Caco-2 (cell line): ENCODE measurements at regions not wholly inside any gene's neighbourhood (a gene's known extent, or its start where the extent isn't known, plus 50 kb on each side); places are given as distances from the start of the nearest gene placed in this dataset.

Experiments used
- BruUV-seq: library from RNA; stranded (reverse); fragments of 400-500 nt; replicated peaks from 2 replicates; lab custom pipeline; 2021; lab: Mats Ljungman, UMichigan
- CTCF ChIA-PET: fragments of 300-600 bp; sonication (Branson Sonifier 250); formaldehyde crosslinking; loops from one replicate; lab custom pipeline; 2022; ENCODE audit warnings: antibody characterized with exemption; lab: Charles Lee
- POLR2A ChIA-PET: fragments of 300-600 bp; sonication (Branson Sonifier 250); formaldehyde crosslinking; loops from one replicate; lab custom pipeline; 2022; ENCODE audit warnings: antibody characterized with exemption; lab: Charles Lee
- DNase-seq, 2 experiments: peaks; one replicate each; pipeline versions ENCODE4 v3.0.0 to v3.0.0-alpha.2; 2020 to 2022
- H3K27me3 ChIP-seq: replicated peaks from 2 replicates; pipeline ENCODE4 v1.6.0; 2011; ENCODE audit warnings: low read length; ENCODE audit not compliant: control insufficient read depth, insufficient read depth
- H3K36me3 ChIP-seq: 2 replicates; pipeline ENCODE4 v1.5.1; 2011; ENCODE audit warnings: low read length; ENCODE audit not compliant: control insufficient read depth, insufficient read depth
- H3K4me1 ChIP-seq: fragments of 250-450 bp; sonication (Bioruptor Pico); 2 replicates; pipeline ENCODE4 v1.5.1; 2020; ENCODE audit warnings: mild to moderate bottlenecking
- H3K4me3 ChIP-seq: 2 replicates; pipeline ENCODE4 v1.5.1; 2011; ENCODE audit warnings: low read depth, mild to moderate bottlenecking, control low read depth, low read length
- H3K9me3 ChIP-seq: fragments of 250-450 bp; sonication (Bioruptor Pico); 2 replicates; pipeline ENCODE4 v1.5.1; 2020; ENCODE audit warnings: mild to moderate bottlenecking, moderate library complexity
- H3K27ac Mint-ChIP-seq: one replicate; pipeline ENCODE4 v1.8.0; 2022; ENCODE audit warnings: mixed read lengths; ENCODE audit not compliant: unreplicated experiment
- H3K27me3 Mint-ChIP-seq: one replicate; pipeline ENCODE4 v1.8.0; 2022; ENCODE audit warnings: mixed read lengths; ENCODE audit not compliant: insufficient read depth, unreplicated experiment
- H3K36me3 Mint-ChIP-seq: one replicate; pipeline ENCODE4 v1.8.0; 2022; ENCODE audit warnings: mild to moderate bottlenecking, mixed read lengths; ENCODE audit not compliant: insufficient read depth, unreplicated experiment
- H3K4me1 Mint-ChIP-seq: one replicate; pipeline ENCODE4 v1.8.0; 2022; ENCODE audit warnings: low read depth, mixed read lengths; ENCODE audit not compliant: unreplicated experiment
- H3K4me3 Mint-ChIP-seq: one replicate; pipeline ENCODE4 v1.8.0; 2022; ENCODE audit warnings: mild to moderate bottlenecking, moderate library complexity, mixed read lengths; ENCODE audit not compliant: unreplicated experiment
- H3K9me3 Mint-ChIP-seq: one replicate; pipeline ENCODE4 v1.8.0; 2022; ENCODE audit warnings: mixed read lengths; ENCODE audit not compliant: unreplicated experiment
- intact Hi-C: fragments of 100-400 bp; cut with micrococcal nuclease; formaldehyde crosslinking; loops from one replicate; pipeline ENCODE4 v1.10.0; 2022; ENCODE audit not compliant: unreplicated experiment
- TF ChIP-seq, protein P1 (sequence below), 2 experiments: fragments of 200-600 bp in 1 of 2; IDR thresholded peaks; 1 replicate in 1 of 2; 2 replicates in 1 of 2; pipeline versions ENCODE4 v1.5.1 to v1.8.0; 2011 to 2022; ENCODE audit warnings: antibody characterized with exemption in 1 of 2, control low read depth in 1 of 2, inconsistent platforms in 1 of 2, low read depth in 1 of 2, low read length in 1 of 2, mild to moderate bottlenecking in 1 of 2, moderate library complexity in 1 of 2; ENCODE audit not compliant: insufficient read depth in 1 of 2, severe bottlenecking in 1 of 2, unreplicated experiment in 1 of 2

DNA sequence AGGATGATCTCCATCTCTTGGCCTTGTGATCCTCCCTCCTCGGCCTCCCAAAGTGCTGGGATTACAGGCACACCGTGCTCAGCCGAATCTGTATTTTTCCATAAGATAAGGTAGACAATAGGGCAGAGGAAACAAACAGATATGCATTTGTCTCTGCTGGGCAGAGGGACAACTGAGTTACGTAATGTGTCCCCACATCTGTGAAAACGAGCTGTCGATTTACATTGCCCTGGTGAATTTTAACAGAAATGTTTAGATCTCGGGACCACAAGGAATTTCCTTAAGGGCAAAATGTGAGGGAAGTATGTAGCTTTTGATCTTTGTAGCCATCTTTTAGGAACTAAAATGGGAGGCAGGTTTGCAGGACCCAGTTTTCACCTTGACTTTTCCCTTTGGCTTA is 189.7 kb downstream of the TRIML1 start:
- Histone ChIP-seq H3K36me3 (no peaks in the 10 kb centered on the region), H3K4me1 (peaks cover 42% of the 10 kb centered on the region), H3K9me3 (peaks cover 15% of the 10 kb centered on the region; the same call in 1 of the 2 replicates), H3K4me3 (no peak overlapping the region), H3K27me3 (no peaks in the 10 kb centered on the region)
- Mint-ChIP-seq H3K9me3 (no peaks in the 10 kb centered on the region), H3K36me3 (peaks cover 5% of the 10 kb centered on the region), H3K27ac (peak overlapping the region; percentile 93), H3K4me1 (peaks cover 27% of the 10 kb centered on the region), H3K27me3 (no peaks in the 10 kb centered on the region), H3K4me3 (peak overlapping the region; percentile 47)
- intact Hi-C loops: loop anchor here (1.0 to 2.0 kb wide), 6 partner anchors 20 to 514 kb away; no protein-coding TSS in a partner anchor
- TF ChIP-seq, protein P1, sequence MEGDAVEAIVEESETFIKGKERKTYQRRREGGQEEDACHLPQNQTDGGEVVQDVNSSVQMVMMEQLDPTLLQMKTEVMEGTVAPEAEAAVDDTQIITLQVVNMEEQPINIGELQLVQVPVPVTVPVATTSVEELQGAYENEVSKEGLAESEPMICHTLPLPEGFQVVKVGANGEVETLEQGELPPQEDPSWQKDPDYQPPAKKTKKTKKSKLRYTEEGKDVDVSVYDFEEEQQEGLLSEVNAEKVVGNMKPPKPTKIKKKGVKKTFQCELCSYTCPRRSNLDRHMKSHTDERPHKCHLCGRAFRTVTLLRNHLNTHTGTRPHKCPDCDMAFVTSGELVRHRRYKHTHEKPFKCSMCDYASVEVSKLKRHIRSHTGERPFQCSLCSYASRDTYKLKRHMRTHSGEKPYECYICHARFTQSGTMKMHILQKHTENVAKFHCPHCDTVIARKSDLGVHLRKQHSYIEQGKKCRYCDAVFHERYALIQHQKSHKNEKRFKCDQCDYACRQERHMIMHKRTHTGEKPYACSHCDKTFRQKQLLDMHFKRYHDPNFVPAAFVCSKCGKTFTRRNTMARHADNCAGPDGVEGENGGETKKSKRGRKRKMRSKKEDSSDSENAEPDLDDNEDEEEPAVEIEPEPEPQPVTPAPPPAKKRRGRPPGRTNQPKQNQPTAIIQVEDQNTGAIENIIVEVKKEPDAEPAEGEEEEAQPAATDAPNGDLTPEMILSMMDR (IDR thresholded peaks at IDR 0.05; ENCODE audit: insufficient read depth in 1 of 2, low read depth in 1 of 2, low read length in 1 of 2, severe bottlenecking in 1 of 2, unreplicated experiment in 1 of 2): no peak
- no TSS peak for BruUV-seq
- peak; percentile 51 to 62 for DNase-seq
- ChIA-PET CTCF (interaction anchor here (1.0 kb wide), 1 partner anchor 247 kb away, joined by 3 read pairs; no protein-coding TSS in a partner anchor), POLR2A (interaction anchor here (0.5 kb wide), 1 partner anchor 172 kb away, joined by 9 read pairs; no protein-coding TSS in a partner anchor)

DNA sequence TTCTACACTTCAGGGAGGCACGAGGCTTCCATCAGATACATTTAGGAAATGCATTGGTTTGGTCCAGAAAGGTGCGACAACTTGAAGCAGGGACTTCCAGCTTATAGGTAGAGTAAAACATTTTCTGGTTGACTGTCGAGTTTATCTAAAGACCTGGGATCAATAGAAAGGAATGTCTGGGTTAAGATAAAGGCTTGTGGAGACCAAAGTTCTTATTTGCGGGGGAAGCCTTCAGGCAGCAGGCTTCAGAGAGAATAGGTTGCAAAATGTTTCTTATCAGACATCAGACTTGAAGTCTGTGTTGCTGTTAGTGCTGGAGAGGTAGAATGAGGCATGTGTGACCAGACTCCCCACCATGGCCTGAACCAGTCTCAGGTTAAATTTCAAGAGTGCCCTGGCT is 190.3 kb downstream of the TRIML1 start:
- H3K4me3 ChIP-seq: no peak overlapping the region
- H3K36me3 ChIP-seq: no peaks in the 10 kb centered on the region
- CTCF ChIA-PET: interaction anchor here (1.0 kb wide), 1 partner anchor 248 kb away, joined by 3 read pairs; no protein-coding TSS in a partner anchor
- Mint-ChIP-seq H3K4me3 (peak overlapping the region; percentile 47), H3K4me1 (peaks cover 27% of the 10 kb centered on the region), H3K27me3 (no peaks in the 10 kb centered on the region), H3K9me3 (no peaks in the 10 kb centered on the region), H3K36me3 (peaks cover 5% of the 10 kb centered on the region), H3K27ac (peak overlapping the region; percentile 93)
- peaks cover 15% of the 10 kb centered on the region; the same call in 1 of the 2 replicates for H3K9me3 ChIP-seq
- TF ChIP-seq, protein P1 (IDR thresholded peaks at IDR 0.05; ENCODE audit: insufficient read depth in 1 of 2, low read depth in 1 of 2, low read length in 1 of 2, severe bottlenecking in 1 of 2, unreplicated experiment in 1 of 2): no peak
- intact Hi-C loops: loop anchor here (1.0 to 2.0 kb wide), 6 partner anchors 20 to 514 kb away; no protein-coding TSS in a partner anchor
- BruUV-seq: no TSS peak
- no peaks in the 10 kb centered on the region for H3K27me3 ChIP-seq
- POLR2A ChIA-PET: interaction anchor here (0.5 kb wide), 1 partner anchor 173 kb away, joined by 9 read pairs; no protein-coding TSS in a partner anchor
- H3K4me1 ChIP-seq: peaks cover 41% of the 10 kb centered on the region
- peak; percentile 75 to 78 for DNase-seq

DNA sequence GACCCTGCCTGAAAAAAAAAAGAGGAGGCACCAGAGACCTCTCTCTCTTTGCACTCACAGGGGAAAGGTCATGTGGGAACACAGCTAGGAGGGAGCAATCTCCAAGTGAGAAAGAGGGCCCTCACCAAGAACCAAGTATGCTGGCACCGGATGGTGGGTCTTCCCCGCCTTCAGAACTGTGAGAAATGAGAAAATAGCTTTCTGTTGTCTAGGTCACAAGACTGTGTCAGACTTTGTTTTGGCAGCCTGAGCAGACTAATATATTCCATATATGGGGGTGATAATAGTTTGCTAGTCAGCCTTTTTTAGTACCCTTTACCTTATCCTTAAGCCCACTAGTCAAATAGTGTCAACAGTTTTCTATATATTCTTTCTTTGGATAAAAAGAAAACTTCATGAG is 193.0 kb downstream of the TRIML1 start:
- Histone ChIP-seq H3K36me3 (no peaks in the 10 kb centered on the region), H3K4me1 (peaks cover 38% of the 10 kb centered on the region), H3K9me3 (peaks cover 15% of the 10 kb centered on the region; the same call in 1 of the 2 replicates), H3K27me3 (no peaks in the 10 kb centered on the region), H3K4me3 (no peak overlapping the region)
- Mint-ChIP-seq H3K27ac (peak overlapping the region; percentile 93), H3K9me3 (no peaks in the 10 kb centered on the region), H3K4me1 (peaks cover 27% of the 10 kb centered on the region), H3K4me3 (no peak overlapping the region), H3K27me3 (no peaks in the 10 kb centered on the region), H3K36me3 (peaks cover 5% of the 10 kb centered on the region)
- DNase-seq: no peak
- TF ChIP-seq, protein P1 (IDR thresholded peaks at IDR 0.05; ENCODE audit: insufficient read depth in 1 of 2, low read depth in 1 of 2, low read length in 1 of 2, severe bottlenecking in 1 of 2, unreplicated experiment in 1 of 2): no peak
- no TSS peak for BruUV-seq
- CTCF ChIA-PET: no interaction called here
- POLR2A ChIA-PET: no interaction called here
- intact Hi-C loops: no loop called here
